HepG2 (cell line): ENCODE measurements at regions not wholly inside any gene's neighbourhood (a gene's known extent, or its start where the extent isn't known, plus 50 kb on each side); places are given as distances from the start of the nearest gene placed in this dataset.
"Not testable (repeated sequence)": the region's sequence is repeated elsewhere in the genome, so short reads cannot be mapped to it uniquely, and the experiment has no call there.

Experiments used
- ATAC-seq: fragments of 200-7000 bp; cut with Tn5 transposase; 3 replicates; pipeline ENCODE4 v1.9.1; 2020; ENCODE audit warnings: mild to moderate bottlenecking, moderate library complexity
- BruUV-seq: library from RNA; stranded (reverse); fragments of 400-500 nt; replicated peaks from 2 replicates; lab custom pipeline; 2021; lab: Mats Ljungman, UMichigan
- CTCF ChIA-PET: fragments of 300-600 bp; formaldehyde crosslinking; extraction: SDS; loops from one replicate; lab custom pipeline; 2021; ENCODE audit warnings: low total read pairs, inconsistent platforms, low intra/inter-chr PET ratio; lab: Yijun Ruan, JAX
- POLR2A ChIA-PET: fragments of 350-600 bp; sonication (Branson Sonifier 250); formaldehyde crosslinking; loops from one replicate; lab custom pipeline; 2020; ENCODE audit warnings: antibody characterized with exemption, inconsistent platforms; lab: Yijun Ruan, JAX
- DNase-seq: peaks from one replicate; pipeline ENCODE4 v3.0.0-alpha.2; 2015; ENCODE audit warnings: low spot score
- FAIRE-seq: peaks from 3 replicates; lab custom pipeline; 2011; peaks lifted over from hg19 to GRCh38; lab: Jason Lieb, UNC
- H2AFZ ChIP-seq: one replicate; pipeline ENCODE4 v1.6.1; 2011; ENCODE audit warnings: low read length, inconsistent platforms
- H3K27ac ChIP-seq: fragments of 300-600 bp; 3 replicates; pipeline ENCODE4 v1.8.0; 2011; ENCODE audit warnings: mixed run types, mild to moderate bottlenecking, mixed read lengths, low read length, inconsistent platforms; ENCODE audit not compliant: insufficient read depth; ENCODE audit errors: extremely low read length
- H3K27me3 ChIP-seq, 2 experiments: fragments of 200-600 bp in 1 of 2; 2 replicates in 1 of 2; 3 replicates in 1 of 2; pipeline versions ENCODE4 v1.6.0 to v1.8.0; 2011; ENCODE audit warnings: low read length in 2 of 2, mild to moderate bottlenecking in 2 of 2, moderate library complexity in 2 of 2, inconsistent platforms in 1 of 2; ENCODE audit not compliant: insufficient read depth in 2 of 2, control insufficient read depth in 1 of 2
- H3K36me3 ChIP-seq, 2 experiments: fragments of 200-600 bp in 1 of 2; replicated peaks in 1 of 2; 2 replicates in 1 of 2; 3 replicates in 1 of 2; pipeline versions ENCODE4 v1.5.1 to v1.8.0; 2011; ENCODE audit warnings: low read length in 2 of 2, inconsistent platforms in 1 of 2; ENCODE audit not compliant: insufficient read depth in 2 of 2, control insufficient read depth in 1 of 2
- H3K4me1 ChIP-seq: 2 replicates; pipeline ENCODE4 v1.5.1; 2012; ENCODE audit warnings: low read length, inconsistent platforms; ENCODE audit not compliant: insufficient read depth
- H3K4me2 ChIP-seq: 2 replicates; pipeline ENCODE4 v1.6.0; 2011; ENCODE audit warnings: low read depth, low read length, inconsistent platforms
- H3K4me3 ChIP-seq, 3 experiments: fragments of 200-600 bp in 1 of 3; sonication (generic), shearing (Covaris generic) in 1 of 3; replicated peaks in 1 of 3; 2 replicates each; pipeline ENCODE4 v1.5.1; 2011 to 2016; ENCODE audit warnings: low read length in 3 of 3, inconsistent platforms in 2 of 3, low read depth in 2 of 3, mild to moderate bottlenecking in 2 of 3, control low read depth in 1 of 3, mixed read lengths in 1 of 3; ENCODE audit not compliant: insufficient read depth in 1 of 3
- H3K79me2 ChIP-seq: one replicate; pipeline ENCODE4 v1.6.1; 2011; ENCODE audit warnings: low read length, inconsistent platforms; ENCODE audit not compliant: insufficient read depth
- H3K9ac ChIP-seq: 2 replicates; pipeline ENCODE4 v1.6.0; 2011; ENCODE audit warnings: mild to moderate bottlenecking, low read depth, low read length, inconsistent platforms; ENCODE audit not compliant: insufficient read depth
- H3K9me3 ChIP-seq: 2 replicates; pipeline ENCODE4 v1.5.1; 2012; ENCODE audit warnings: mild to moderate bottlenecking, low read length
- H4K20me1 ChIP-seq: 2 replicates; pipeline ENCODE4 v1.6.0; 2011; ENCODE audit warnings: inconsistent platforms, mild to moderate bottlenecking, low read length, moderate library complexity; ENCODE audit not compliant: insufficient read depth
- WGBS: methylation state at CpG from one replicate; pipeline ENCODE4 v1.1.6; 2017; ENCODE audit warnings: low lambda C conversion rate; 5-methylcytosine and 5-hydroxymethylcytosine counted together
- in situ Hi-C: cut with HindIII; loops from 2 replicates; pipeline ENCODE4 v1.10.0; 2017; ENCODE audit warnings: low pct_unique_long_range_greater_than_20kb; ENCODE audit not compliant: extremely low pct_ligation_motif_present
- intact Hi-C: fragments of 100-400 bp; cut with micrococcal nuclease; formaldehyde crosslinking; loops from one replicate; pipeline ENCODE4 v1.10.0; 2022; ENCODE audit not compliant: unreplicated experiment

DNA sequence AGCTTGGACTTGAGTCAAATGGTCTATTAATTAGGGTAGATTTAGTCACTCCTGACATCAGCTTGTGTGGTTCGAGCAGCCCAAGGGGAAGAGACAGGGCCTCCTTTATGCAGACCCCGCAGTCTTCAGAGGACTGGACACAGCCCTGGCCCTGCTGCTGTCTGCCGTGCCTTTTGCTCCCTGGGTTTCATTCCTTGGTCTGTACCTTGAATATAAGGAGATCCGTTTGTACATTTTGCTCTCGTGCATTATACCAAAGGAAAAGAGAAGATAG lies 119.4 kb upstream of the FAM20C start:
- H3K27ac ChIP-seq, intact Hi-C loops, BruUV-seq, CTCF ChIA-PET, H3K27me3 ChIP-seq, H4K20me1 ChIP-seq, FAIRE-seq, H3K36me3 ChIP-seq, in situ Hi-C loops, ATAC-seq, H3K9me3 ChIP-seq, H3K4me2 ChIP-seq, H3K9ac ChIP-seq, H3K79me2 ChIP-seq, H3K4me1 ChIP-seq, H2AFZ ChIP-seq, H3K4me3 ChIP-seq, POLR2A ChIA-PET, DNase-seq: not testable (repeated sequence)
- WGBS: no CpG with 5 or more reads among the region's 5 CpGs

DNA sequence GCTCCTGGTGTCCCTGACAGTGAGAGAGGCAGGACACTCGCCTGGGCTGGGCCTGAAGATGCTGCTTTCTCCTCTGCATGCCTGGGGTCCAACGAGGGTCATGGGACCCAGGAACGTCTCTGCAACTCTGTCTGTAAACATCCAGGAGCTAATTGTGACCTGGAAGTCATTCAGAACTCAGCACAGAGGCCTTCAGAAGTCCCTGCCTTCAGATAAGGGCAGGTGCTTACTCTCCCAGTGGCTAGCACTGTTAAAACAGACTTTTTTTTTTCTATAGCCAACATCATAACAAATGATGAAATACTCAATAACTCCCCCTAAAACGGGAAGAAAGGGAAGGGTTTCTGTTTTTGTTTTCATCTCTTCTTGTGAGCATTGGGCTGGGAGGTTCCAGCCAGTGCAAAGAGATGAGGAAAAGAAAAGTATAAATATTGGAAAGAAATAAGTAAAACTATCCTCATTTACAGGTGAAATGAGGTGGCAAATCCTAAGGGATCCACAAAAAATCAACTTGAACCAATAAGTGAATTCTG lies 118.3 kb upstream of the FAM20C start:
- BruUV-seq, FAIRE-seq, POLR2A ChIA-PET, H3K9me3 ChIP-seq, H3K4me3 ChIP-seq, H3K36me3 ChIP-seq, DNase-seq, in situ Hi-C loops, intact Hi-C loops, H3K4me1 ChIP-seq, H3K9ac ChIP-seq, ATAC-seq, H3K4me2 ChIP-seq, H3K27me3 ChIP-seq, H4K20me1 ChIP-seq, H3K79me2 ChIP-seq, CTCF ChIA-PET, H2AFZ ChIP-seq, H3K27ac ChIP-seq: not testable (repeated sequence)
- 0% methylated on average over 1 of the region's 4 CpGs for WGBS

DNA sequence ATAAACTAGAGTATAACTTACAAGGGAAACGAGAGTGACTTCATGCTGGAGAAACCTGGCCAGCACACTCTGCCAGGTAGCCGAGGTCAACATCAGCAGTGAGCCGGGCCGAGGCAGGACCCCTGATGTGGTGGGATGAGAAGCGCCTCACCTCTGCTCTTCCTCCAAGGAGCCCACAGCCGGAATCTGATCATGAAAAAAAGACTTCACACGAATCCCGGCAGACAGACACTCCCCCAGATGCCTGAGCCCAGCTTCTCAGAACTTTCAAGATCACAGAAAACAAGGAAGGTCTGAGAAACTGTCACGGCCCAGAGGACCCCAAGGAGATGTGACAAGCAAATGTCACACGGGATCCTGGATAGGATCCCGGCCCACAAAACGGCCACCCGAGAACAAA lies 116.9 kb upstream of the FAM20C start:
- in situ Hi-C loops, CTCF ChIA-PET: not testable (repeated sequence)
- 25% methylated on average over 11 of the region's 13 CpGs for WGBS

DNA sequence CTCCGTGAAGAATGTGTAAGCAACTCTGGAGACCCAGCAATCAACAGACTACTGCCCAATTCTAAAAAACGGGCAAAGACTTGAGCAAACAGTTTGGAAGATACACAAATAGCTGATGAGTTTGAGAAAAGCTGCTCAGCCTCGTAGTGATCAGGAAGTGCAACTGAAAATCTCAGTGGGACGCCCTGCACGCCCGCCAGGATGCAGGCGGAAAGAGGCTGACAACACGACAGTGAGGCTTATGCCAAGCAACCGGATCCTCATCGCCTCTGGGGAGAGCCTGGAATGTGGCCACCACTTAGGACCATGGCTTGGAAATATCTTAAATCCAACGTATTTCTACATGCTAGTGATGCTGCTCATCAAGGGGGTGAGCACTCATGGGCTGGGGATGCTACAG lies 116.2 kb upstream of the FAM20C start:
- BruUV-seq, H3K4me1 ChIP-seq, H2AFZ ChIP-seq, H3K9ac ChIP-seq, FAIRE-seq, CTCF ChIA-PET, intact Hi-C loops, H3K79me2 ChIP-seq, H4K20me1 ChIP-seq, ATAC-seq, POLR2A ChIA-PET, H3K4me2 ChIP-seq, H3K36me3 ChIP-seq, H3K4me3 ChIP-seq, DNase-seq, H3K27ac ChIP-seq, in situ Hi-C loops, H3K9me3 ChIP-seq: not testable (repeated sequence)
- peaks cover 2 to 10% of the 10 kb centered on the region in 2 experiments; a peak in 3 of 5 replicates for H3K27me3 ChIP-seq
- no CpG with 5 or more reads among the region's 11 CpGs for WGBS

More for the DNA sequence above, 116.9 kb upstream of the FAM20C start:
- H3K9ac ChIP-seq, POLR2A ChIA-PET, intact Hi-C loops, H3K79me2 ChIP-seq, H3K4me3 ChIP-seq, FAIRE-seq, H3K36me3 ChIP-seq, H4K20me1 ChIP-seq, H3K4me2 ChIP-seq, ATAC-seq, BruUV-seq, H3K4me1 ChIP-seq, H3K27me3 ChIP-seq, H3K27ac ChIP-seq, DNase-seq, H2AFZ ChIP-seq, H3K9me3 ChIP-seq: not testable (repeated sequence)
